IMR-90 (cell line): ENCODE measurements at regions not wholly inside any gene's neighbourhood (a gene's known extent, or its start where the extent isn't known, plus 50 kb on each side); places are given as distances from the start of the nearest gene placed in this dataset.
A peak's percentile ranks its signal among the peaks of the same experiment; 100 is the strongest.

ENCODE experiments used
- ATAC-seq: fragments of 200-7000 bp; cut with Tn5 transposase; 2 replicates; pipeline ENCODE4 v1.9.1; 2020; ENCODE audit warnings: low read depth, mild to moderate bottlenecking, moderate library complexity
- BruUV-seq: library from RNA; stranded (reverse); fragments of 400-500 nt; replicated peaks from 2 replicates; lab custom pipeline; 2021; lab: Mats Ljungman, UMichigan
- CTCF ChIA-PET: fragments of 300-600 bp; formaldehyde crosslinking; extraction: SDS; loops from one replicate; lab custom pipeline; 2021; ENCODE audit warnings: antibody characterized with exemption; lab: Yijun Ruan, JAX
- POLR2A ChIA-PET: fragments of 300-600 bp; sonication (Branson Sonifier 250); formaldehyde crosslinking; loops from one replicate; lab custom pipeline; 2022; ENCODE audit warnings: antibody characterized with exemption; ENCODE audit not compliant: unreplicated experiment; lab: Charles Lee
- DNase-seq: peaks from one replicate; pipeline ENCODE4 v3.0.0; 2013
- H2AFZ ChIP-seq: replicated peaks from 2 replicates; pipeline ENCODE3; 2013; ENCODE audit warnings: low read length, mild to moderate bottlenecking; ENCODE audit not compliant: poor library complexity
- H2AK5ac ChIP-seq: 2 replicates; pipeline ENCODE4 v1.6.1; 2013; ENCODE audit warnings: low read depth, low read length, inconsistent platforms
- H2AK9ac ChIP-seq: replicated peaks from 2 replicates; pipeline ENCODE3; 2013; ENCODE audit warnings: mild to moderate bottlenecking, low read depth, low read length, moderate library complexity; ENCODE audit not compliant: poor library complexity
- H2BK120ac ChIP-seq: 2 replicates; pipeline ENCODE4 v1.6.1; 2013; ENCODE audit warnings: low read depth, low read length, inconsistent platforms
- H2BK15ac ChIP-seq: 3 replicates; pipeline ENCODE4 v1.6.1; 2013; ENCODE audit warnings: low read depth, low read length, inconsistent platforms
- H2BK20ac ChIP-seq: 2 replicates; pipeline ENCODE4 v1.6.1; 2013; ENCODE audit warnings: low read depth, mild to moderate bottlenecking, inconsistent platforms, low read length, moderate library complexity
- H2BK5ac ChIP-seq: 2 replicates; pipeline ENCODE4 v1.6.1; 2013; ENCODE audit warnings: mild to moderate bottlenecking, low read depth, low read length, inconsistent platforms; ENCODE audit not compliant: poor library complexity, severe bottlenecking
- H3K14ac ChIP-seq: replicated peaks from 2 replicates; pipeline ENCODE4 v1.6.1; 2013; ENCODE audit warnings: low read depth, low read length, inconsistent platforms
- H3K18ac ChIP-seq: 2 replicates; pipeline ENCODE4 v1.6.1; 2013; ENCODE audit warnings: low read depth, low read length, control low read depth
- H3K23ac ChIP-seq: 2 replicates; pipeline ENCODE4 v1.6.1; 2013; ENCODE audit warnings: low read depth, low read length, inconsistent platforms
- H3K27ac ChIP-seq: 2 replicates; pipeline ENCODE4 v1.5.1; 2013; ENCODE audit warnings: mild to moderate bottlenecking, control low read depth, low read length; ENCODE audit not compliant: insufficient read depth
- H3K27me3 ChIP-seq: 2 replicates; pipeline ENCODE4 v1.6.1; 2013; ENCODE audit warnings: low read length; ENCODE audit not compliant: control insufficient read depth, insufficient read depth
- H3K36me3 ChIP-seq: 2 replicates; pipeline ENCODE4 v1.6.1; 2013; ENCODE audit warnings: low read length, mixed read lengths; ENCODE audit not compliant: control insufficient read depth, insufficient read depth
- H3K4ac ChIP-seq: 2 replicates; pipeline ENCODE4 v1.6.1; 2013; ENCODE audit warnings: low read depth, low read length, inconsistent platforms
- H3K4me1 ChIP-seq: 2 replicates; pipeline ENCODE4 v1.6.1; 2013; ENCODE audit warnings: low read length, mixed read lengths; ENCODE audit not compliant: control insufficient read depth, insufficient read depth
- H3K4me2 ChIP-seq: 2 replicates; pipeline ENCODE4 v1.6.1; 2013; ENCODE audit warnings: low read depth, mild to moderate bottlenecking, control low read depth, low read length, moderate library complexity
- H3K4me3 ChIP-seq: 2 replicates; pipeline ENCODE4 v1.5.1; 2013; ENCODE audit warnings: low read depth, mild to moderate bottlenecking, control low read depth, low read length, moderate library complexity; ENCODE audit not compliant: insufficient read depth
- H3K56ac ChIP-seq: 2 replicates; pipeline ENCODE4 v1.6.1; 2013; ENCODE audit warnings: low read length, inconsistent platforms; ENCODE audit not compliant: insufficient read depth; ENCODE audit errors: extremely low read depth
- H3K79me1 ChIP-seq, 2 experiments: 2 replicates each; pipeline ENCODE4 v1.6.1; 2013; ENCODE audit warnings: low read length in 2 of 2, inconsistent platforms in 1 of 2, low read depth in 1 of 2
- H3K9ac ChIP-seq: 2 replicates; pipeline ENCODE4 v1.6.1; 2013; ENCODE audit warnings: low read depth, low read length, control low read depth
- H3K9me1 ChIP-seq: 2 replicates; pipeline ENCODE4 v1.6.1; 2013; ENCODE audit warnings: low read length, inconsistent platforms; ENCODE audit not compliant: insufficient read depth
- H3K9me3 ChIP-seq: 2 replicates; pipeline ENCODE4 v1.6.1; 2013; ENCODE audit warnings: low read length; ENCODE audit not compliant: control insufficient read depth, insufficient read depth
- H4K20me1 ChIP-seq: 2 replicates; pipeline ENCODE4 v1.6.1; 2013; ENCODE audit warnings: low read length, inconsistent platforms; ENCODE audit not compliant: insufficient read depth
- H4K5ac ChIP-seq: 2 replicates; pipeline ENCODE4 v1.6.1; 2013; ENCODE audit warnings: mild to moderate bottlenecking, low read depth, low read length, control low read depth
- H4K8ac ChIP-seq, 2 experiments: 2 replicates each; pipeline ENCODE4 v1.6.1; 2013; ENCODE audit warnings: low read depth in 2 of 2, low read length in 2 of 2, control low read depth in 1 of 2, inconsistent platforms in 1 of 2
- H4K91ac ChIP-seq: 2 replicates; pipeline ENCODE4 v1.6.1; 2013; ENCODE audit warnings: low read depth, low read length, inconsistent platforms; ENCODE audit not compliant: insufficient read depth
- BHLHE40 ChIP-seq: fragments of 150-350 bp; IDR thresholded peaks from 2 replicates; pipeline ENCODE4 v1.6.1; 2016; ENCODE audit warnings: mild to moderate bottlenecking, low read depth, low read length
- CEBPB ChIP-seq: IDR thresholded peaks from 2 replicates; pipeline ENCODE4 v1.6.1; 2012; ENCODE audit warnings: low read depth, low read length, improper control_type of control experiment
- FOS ChIP-seq: fragments of 150-350 bp; IDR thresholded peaks from 2 replicates; pipeline ENCODE4 v1.6.1; 2016; ENCODE audit warnings: low read depth, low read length
- MAFK ChIP-seq: IDR thresholded peaks from 2 replicates; pipeline ENCODE4 v1.6.1; 2012; ENCODE audit warnings: low read depth, low read length, improper control_type of control experiment
- MAZ ChIP-seq: IDR thresholded peaks from 2 replicates; pipeline ENCODE4 v1.6.1; 2012; ENCODE audit warnings: low read depth, mild to moderate bottlenecking, low read length, improper control_type of control experiment, moderate library complexity, borderline replicate concordance
- MXI1 ChIP-seq: IDR thresholded peaks from 2 replicates; pipeline ENCODE4 v1.6.1; 2012; ENCODE audit warnings: low read depth, mild to moderate bottlenecking, low read length, moderate library complexity, borderline replicate concordance
- NFE2L2 ChIP-seq: fragments of 150-350 bp; IDR thresholded peaks from 2 replicates; pipeline ENCODE4 v1.6.1; 2016; ENCODE audit warnings: low read depth, mild to moderate bottlenecking, low read length
- POLR2A ChIP-seq: IDR thresholded peaks from 2 replicates; pipeline ENCODE4 v1.6.1; 2012; ENCODE audit warnings: mild to moderate bottlenecking, low read depth, low read length
- RAD21 ChIP-seq: IDR thresholded peaks from 2 replicates; pipeline ENCODE4 v1.6.1; 2012; ENCODE audit warnings: low read length, improper control_type of control experiment
- RCOR1 ChIP-seq: IDR thresholded peaks from 2 replicates; pipeline ENCODE4 v1.6.1; 2012; ENCODE audit warnings: mild to moderate bottlenecking, low read length, improper control_type of control experiment; ENCODE audit not compliant: insufficient replicate concordance
- RFX5 ChIP-seq: IDR thresholded peaks from 2 replicates; pipeline ENCODE4 v1.8.0; 2012; ENCODE audit warnings: low read depth, mild to moderate bottlenecking, low read length, moderate library complexity
- WGBS, 2 experiments: methylation state at CpG; one replicate each; pipeline versions ENCODE4 v1.1.5 to v1.1.7; 2013; ENCODE audit warnings: missing lambda C conversion rate in 2 of 2; ENCODE audit not compliant: insufficient read length in 1 of 2; ENCODE audit errors: extremely low coverage in 2 of 2; 5-methylcytosine and 5-hydroxymethylcytosine counted together
- dilution Hi-C: fragments of 300-500 bp; cut with HindIII; formaldehyde crosslinking; loops from one replicate; pipeline ENCODE4 v1.14.3; 2018; ENCODE audit warnings: low sequenced_read_pairs; ENCODE audit not compliant: unreplicated experiment
- in situ Hi-C: fragments of 300-500 bp; cut with MboI; formaldehyde crosslinking; loops from 3 replicates; pipeline ENCODE4 v1.14.3; 2019; ENCODE audit warnings: low sequenced_read_pairs, inconsistent platforms, mixed read lengths
- intact Hi-C: fragments of 100-400 bp; cut with micrococcal nuclease; formaldehyde crosslinking; loops from 2 replicates; pipeline ENCODE4 v1.10.0; 2022
- TF ChIP-seq, protein P1 (sequence below): conservative IDR thresholded peaks from 2 replicates; pipeline ENCODE4 v1.5.1; 2012; ENCODE audit warnings: mild to moderate bottlenecking, low read depth, low read length, improper control_type of control experiment
- TF ChIP-seq, protein P2 (sequence below): fragments of 150-350 bp; IDR thresholded peaks from 2 replicates; pipeline ENCODE4 v1.6.1; 2016; ENCODE audit warnings: low read depth, mild to moderate bottlenecking, low read length, moderate library complexity, borderline replicate concordance
- TF ChIP-seq, protein P3 (sequence below): fragments of 150-350 bp; IDR thresholded peaks from 2 replicates; pipeline ENCODE4 v1.6.1; 2017; ENCODE audit warnings: mild to moderate bottlenecking, antibody characterized with exemption, low read length, low read depth

DNA sequence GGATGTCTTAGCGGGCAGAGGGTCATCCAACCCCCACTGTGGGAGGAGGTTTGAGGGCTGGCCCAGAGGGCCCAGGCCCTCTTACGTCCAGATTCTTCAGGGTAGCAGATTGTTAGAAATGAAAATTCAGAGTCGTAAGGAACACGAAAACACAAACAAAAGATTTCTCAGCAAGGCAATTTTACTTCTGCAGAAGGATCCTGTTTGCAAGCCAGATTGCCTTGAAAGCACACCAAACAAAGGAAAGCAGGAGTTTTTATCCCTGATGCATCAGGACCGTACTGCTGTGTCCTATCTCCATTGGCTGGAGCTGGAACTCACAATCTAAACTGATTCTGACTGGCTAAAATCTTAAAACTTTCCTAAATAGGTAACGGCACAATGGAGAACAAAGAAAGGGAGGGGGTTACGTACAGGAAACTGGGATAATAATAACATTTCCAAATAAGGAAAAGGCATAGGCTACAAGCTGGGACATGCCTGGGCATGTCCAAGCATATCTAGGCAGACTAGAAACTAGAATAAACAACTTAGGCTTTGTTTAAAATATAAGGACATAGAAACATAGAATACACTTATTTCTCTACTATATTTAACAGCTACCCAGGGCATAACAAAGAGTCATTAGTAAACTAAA, 97.3 kb upstream of the C2CD4B start:
- intact Hi-C loops (no loop called here), dilution Hi-C loops (no loop called here), in situ Hi-C loops (no loop called here)
- H3K9me3 ChIP-seq, result peaks cover 29% of the 10 kb centered on the region
- no peak overlapping the region for H3K4me3 ChIP-seq
- H3K9me1 ChIP-seq, result no peaks in the 10 kb centered on the region
- no peaks in the 10 kb centered on the region for H4K20me1 ChIP-seq
- CTCF ChIA-PET, result no interaction called here
- peak; percentile 4 for DNase-seq
- peaks cover 1% of the 10 kb centered on the region; the same call in 1 of the 2 replicates for H3K27me3 ChIP-seq
- no peaks in the 10 kb centered on the region for H3K36me3 ChIP-seq
- no peak overlapping the region for H3K4ac ChIP-seq
- H3K14ac ChIP-seq, result no peak overlapping the region
- BruUV-seq, result no TSS peak
- H3K23ac ChIP-seq, result no peak overlapping the region
- H3K27ac ChIP-seq, result no peak overlapping the region
- no peak overlapping the region for H4K5ac ChIP-seq
- no peak for ATAC-seq
- no peaks in the 10 kb centered on the region for H3K79me1 ChIP-seq
- peak overlapping the region; percentile 6; the same call in 1 of the 2 replicates for H2BK120ac ChIP-seq
- H3K9ac ChIP-seq, result no peak overlapping the region
- H3K4me2 ChIP-seq, result no peak overlapping the region
- H2BK5ac ChIP-seq, result peak overlapping the region; percentile 36
- H3K56ac ChIP-seq, result no peak overlapping the region
- H2AK9ac ChIP-seq, result no peak overlapping the region
- peak overlapping the region; percentile 15; the same call in 1 of the 2 replicates for H4K91ac ChIP-seq
- H2AFZ ChIP-seq, result no peak overlapping the region
- H3K18ac ChIP-seq, result no peak overlapping the region; the same call in 1 of the 2 replicates
- no peak overlapping the region for H2BK15ac ChIP-seq
- POLR2A ChIA-PET, result no interaction called here
- H2BK20ac ChIP-seq, result no peak overlapping the region
- no peaks in the 10 kb centered on the region for H3K4me1 ChIP-seq
- H4K8ac ChIP-seq, result no peak overlapping the region; a peak in 1 of 4 replicates
- WGBS, 2 experiments, result 66% methylated on average over 3 of the region's 7 CpGs; no CpG with 5 or more reads in 1 of the 2 experiments
- TF ChIP-seq FOS, result no peak
- no peak for TF ChIP-seq CEBPB
- no peak for TF ChIP-seq BHLHE40
- no peak for TF ChIP-seq RCOR1
- no peak for TF ChIP-seq NFE2L2
- TF ChIP-seq, protein P1, sequence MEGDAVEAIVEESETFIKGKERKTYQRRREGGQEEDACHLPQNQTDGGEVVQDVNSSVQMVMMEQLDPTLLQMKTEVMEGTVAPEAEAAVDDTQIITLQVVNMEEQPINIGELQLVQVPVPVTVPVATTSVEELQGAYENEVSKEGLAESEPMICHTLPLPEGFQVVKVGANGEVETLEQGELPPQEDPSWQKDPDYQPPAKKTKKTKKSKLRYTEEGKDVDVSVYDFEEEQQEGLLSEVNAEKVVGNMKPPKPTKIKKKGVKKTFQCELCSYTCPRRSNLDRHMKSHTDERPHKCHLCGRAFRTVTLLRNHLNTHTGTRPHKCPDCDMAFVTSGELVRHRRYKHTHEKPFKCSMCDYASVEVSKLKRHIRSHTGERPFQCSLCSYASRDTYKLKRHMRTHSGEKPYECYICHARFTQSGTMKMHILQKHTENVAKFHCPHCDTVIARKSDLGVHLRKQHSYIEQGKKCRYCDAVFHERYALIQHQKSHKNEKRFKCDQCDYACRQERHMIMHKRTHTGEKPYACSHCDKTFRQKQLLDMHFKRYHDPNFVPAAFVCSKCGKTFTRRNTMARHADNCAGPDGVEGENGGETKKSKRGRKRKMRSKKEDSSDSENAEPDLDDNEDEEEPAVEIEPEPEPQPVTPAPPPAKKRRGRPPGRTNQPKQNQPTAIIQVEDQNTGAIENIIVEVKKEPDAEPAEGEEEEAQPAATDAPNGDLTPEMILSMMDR, result no peak
- TF ChIP-seq RFX5, result no peak
- TF ChIP-seq, protein P2, sequence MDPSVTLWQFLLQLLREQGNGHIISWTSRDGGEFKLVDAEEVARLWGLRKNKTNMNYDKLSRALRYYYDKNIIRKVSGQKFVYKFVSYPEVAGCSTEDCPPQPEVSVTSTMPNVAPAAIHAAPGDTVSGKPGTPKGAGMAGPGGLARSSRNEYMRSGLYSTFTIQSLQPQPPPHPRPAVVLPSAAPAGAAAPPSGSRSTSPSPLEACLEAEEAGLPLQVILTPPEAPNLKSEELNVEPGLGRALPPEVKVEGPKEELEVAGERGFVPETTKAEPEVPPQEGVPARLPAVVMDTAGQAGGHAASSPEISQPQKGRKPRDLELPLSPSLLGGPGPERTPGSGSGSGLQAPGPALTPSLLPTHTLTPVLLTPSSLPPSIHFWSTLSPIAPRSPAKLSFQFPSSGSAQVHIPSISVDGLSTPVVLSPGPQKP, result no peak
- TF ChIP-seq MAFK, result no peak
- no peak for TF ChIP-seq MXI1
- TF ChIP-seq RAD21, result no peak
- TF ChIP-seq, protein P3, sequence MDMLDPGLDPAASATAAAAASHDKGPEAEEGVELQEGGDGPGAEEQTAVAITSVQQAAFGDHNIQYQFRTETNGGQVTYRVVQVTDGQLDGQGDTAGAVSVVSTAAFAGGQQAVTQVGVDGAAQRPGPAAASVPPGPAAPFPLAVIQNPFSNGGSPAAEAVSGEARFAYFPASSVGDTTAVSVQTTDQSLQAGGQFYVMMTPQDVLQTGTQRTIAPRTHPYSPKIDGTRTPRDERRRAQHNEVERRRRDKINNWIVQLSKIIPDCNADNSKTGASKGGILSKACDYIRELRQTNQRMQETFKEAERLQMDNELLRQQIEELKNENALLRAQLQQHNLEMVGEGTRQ, result no peak
- no peak for TF ChIP-seq POLR2A
- no peak for TF ChIP-seq MAZ
- no peak overlapping the region for H2AK5ac ChIP-seq
